Upper lobe of left lung (tissue), 6 donors: ENCODE measurements at regions not wholly inside any gene's neighbourhood (a gene's known extent, or its start where the extent isn't known, plus 50 kb on each side); places are given as distances from the start of the nearest gene placed in this dataset.

Experiments
- ATAC-seq, 2 donors: fragments of 200-7000 bp; cut with Tn5 transposase; one replicate each; pipeline ENCODE4 v1.9.1; 2022; ENCODE audit warnings: mild to moderate bottlenecking in 2 of 2, moderate library complexity in 2 of 2; ENCODE audit not compliant: low FRiP score in 2 of 2
- DNase-seq, 2 donors: peaks; one replicate each; pipeline ENCODE4 v3.0.0-alpha.2; 2019 to 2020
- H3K27ac ChIP-seq, 4 donors: fragments of 200-600 bp; sonication (generic); one replicate each; pipeline ENCODE4 v1.5.1; 2016 to 2019
- H3K27me3 ChIP-seq, 4 donors: fragments of 200-600 bp; sonication (generic); one replicate each; pipeline ENCODE4 v1.5.1; 2017 to 2019
- H3K36me3 ChIP-seq, 4 donors: fragments of 200-600 bp; sonication (generic); one replicate each; pipeline ENCODE4 v1.5.1; 2016 to 2019
- H3K4me1 ChIP-seq, 4 donors: fragments of 200-600 bp; sonication (generic); one replicate each; pipeline ENCODE4 v1.5.1; 2018 to 2019
- H3K4me3 ChIP-seq, 4 donors: fragments of 200-600 bp; sonication (generic); one replicate each; pipeline ENCODE4 v1.5.1; 2017 to 2019; ENCODE audit warnings: mild to moderate bottlenecking in 2 of 4, moderate library complexity in 1 of 4
- H3K9me3 ChIP-seq, 4 donors: fragments of 200-600 bp; sonication (generic); one replicate each; pipeline ENCODE4 v1.5.1; 2018 to 2019
- EP300 ChIP-seq, 4 donors: sonication (generic); formaldehyde crosslinking; IDR thresholded peaks; one replicate each; pipeline ENCODE4 v1.5.1; 2017; ENCODE audit warnings: antibody characterized with exemption in 4 of 4, control low read depth in 2 of 4
- POLR2A ChIP-seq, 4 donors: fragments of 450-650 bp; IDR thresholded peaks; one replicate each; pipeline ENCODE4 v1.5.1; 2016 to 2017; ENCODE audit warnings: antibody characterized with exemption in 4 of 4, mild to moderate bottlenecking in 2 of 4
- POLR2AphosphoS5 ChIP-seq, 2 donors: sonication (generic); formaldehyde crosslinking; IDR thresholded peaks; one replicate each; pipeline ENCODE4 v1.5.1; 2017; ENCODE audit warnings: antibody characterized with exemption in 2 of 2
- whole genome bisulfite sequencing, 2 donors: methylation state at CpG; one replicate each; pipeline ENCODE4 v1.1.5; 2017 to 2018; 5-methylcytosine and 5-hydroxymethylcytosine counted together
- TF ChIP-seq, protein P1 (sequence below), 6 experiments: fragments of 450-650 bp in 4 of 6; fragments of 200-600 bp in 2 of 6; sonication (generic) in 2 of 6; IDR thresholded peaks; one replicate each; pipeline ENCODE4 v1.5.1; 2016 to 2019; ENCODE audit warnings: antibody characterized with exemption in 6 of 6
- donor health status: DM: no; HTN: no; CAD: no; lungs with moderate emphysema.
- donor health status: DM: no; HTN: yes; CAD: no; lungs with severe emphysema.

DNA sequence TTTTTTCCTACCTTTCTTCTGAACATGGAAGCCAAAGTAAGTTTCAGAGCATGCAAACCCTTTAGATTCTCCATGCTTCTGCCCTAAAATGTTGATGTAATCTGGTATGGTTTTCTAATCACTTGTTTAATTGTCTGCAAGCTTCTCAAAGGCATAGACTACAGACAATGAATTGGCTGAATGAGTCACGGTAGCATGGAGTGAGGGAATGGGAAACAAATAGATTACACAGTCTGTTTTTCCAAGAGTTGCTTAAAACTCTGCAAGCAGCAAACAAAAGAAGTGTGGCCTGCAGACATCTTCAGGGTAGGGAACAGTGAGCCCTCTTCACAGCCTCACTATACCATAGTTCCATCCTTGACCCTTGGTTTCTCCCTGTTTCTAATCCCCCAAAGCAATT is 326.0 kb downstream of the BARHL2 start:
- Histone ChIP-seq H3K27ac (no peak overlapping the region), H3K9me3 (no peaks in the 10 kb centered on the region), H3K4me3 (no peak overlapping the region), H3K36me3 (no peaks in the 10 kb centered on the region), H3K4me1 (no peaks in the 10 kb centered on the region), H3K27me3 (no peaks in the 10 kb centered on the region)
- DNase-seq (no peak), ATAC-seq (no peak)
- WGBS, 2 donors: 81 to 90% methylated on average over 1 of the region's 1 CpG
- TF ChIP-seq POLR2AphosphoS5 (IDR thresholded peaks at IDR 0.05): no peak
- TF ChIP-seq, protein P1, sequence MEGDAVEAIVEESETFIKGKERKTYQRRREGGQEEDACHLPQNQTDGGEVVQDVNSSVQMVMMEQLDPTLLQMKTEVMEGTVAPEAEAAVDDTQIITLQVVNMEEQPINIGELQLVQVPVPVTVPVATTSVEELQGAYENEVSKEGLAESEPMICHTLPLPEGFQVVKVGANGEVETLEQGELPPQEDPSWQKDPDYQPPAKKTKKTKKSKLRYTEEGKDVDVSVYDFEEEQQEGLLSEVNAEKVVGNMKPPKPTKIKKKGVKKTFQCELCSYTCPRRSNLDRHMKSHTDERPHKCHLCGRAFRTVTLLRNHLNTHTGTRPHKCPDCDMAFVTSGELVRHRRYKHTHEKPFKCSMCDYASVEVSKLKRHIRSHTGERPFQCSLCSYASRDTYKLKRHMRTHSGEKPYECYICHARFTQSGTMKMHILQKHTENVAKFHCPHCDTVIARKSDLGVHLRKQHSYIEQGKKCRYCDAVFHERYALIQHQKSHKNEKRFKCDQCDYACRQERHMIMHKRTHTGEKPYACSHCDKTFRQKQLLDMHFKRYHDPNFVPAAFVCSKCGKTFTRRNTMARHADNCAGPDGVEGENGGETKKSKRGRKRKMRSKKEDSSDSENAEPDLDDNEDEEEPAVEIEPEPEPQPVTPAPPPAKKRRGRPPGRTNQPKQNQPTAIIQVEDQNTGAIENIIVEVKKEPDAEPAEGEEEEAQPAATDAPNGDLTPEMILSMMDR (IDR thresholded peaks at IDR 0.05): no peak
- no peak for TF ChIP-seq EP300 (IDR thresholded peaks at IDR 0.05)
- no peak for TF ChIP-seq POLR2A (IDR thresholded peaks at IDR 0.05)

DNA sequence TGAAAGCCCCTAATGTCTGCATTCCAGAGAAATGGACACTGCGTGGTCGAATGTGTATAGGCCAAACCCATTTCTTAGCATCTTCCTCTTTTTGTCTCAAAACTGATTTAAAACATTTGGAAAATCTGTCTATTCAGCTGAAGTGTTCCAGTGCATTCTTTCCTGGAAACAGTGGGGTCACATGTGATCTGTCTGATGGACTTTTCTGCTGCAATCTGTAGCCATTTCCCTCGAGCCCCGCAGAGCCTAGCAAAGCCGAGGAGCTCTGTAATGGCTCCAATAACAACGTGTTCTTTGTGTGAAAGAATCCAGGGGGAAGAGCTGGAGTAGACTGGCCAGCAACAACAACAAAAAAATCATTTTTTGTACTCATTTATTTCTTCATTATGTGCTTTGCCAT is 329.3 kb downstream of the BARHL2 start:
- Histone ChIP-seq H3K36me3 (no peaks in the 10 kb centered on the region), H3K4me3 (no peak overlapping the region), H3K9me3 (no peaks in the 10 kb centered on the region), H3K27ac (no peak overlapping the region), H3K27me3 (no peaks in the 10 kb centered on the region), H3K4me1 (no peaks in the 10 kb centered on the region)
- ATAC-seq (peak in 1 of 2 donors; percentile 46), DNase-seq (no peak)
- 73 to 76% methylated on average over 6 of the region's 6 CpGs for WGBS, 2 donors
- TF ChIP-seq EP300 (IDR thresholded peaks at IDR 0.05) (no peak), POLR2AphosphoS5 (IDR thresholded peaks at IDR 0.05) (no peak), POLR2A (IDR thresholded peaks at IDR 0.05) (no peak)
- TF ChIP-seq, protein P1 (IDR thresholded peaks at IDR 0.05): no peak

DNA sequence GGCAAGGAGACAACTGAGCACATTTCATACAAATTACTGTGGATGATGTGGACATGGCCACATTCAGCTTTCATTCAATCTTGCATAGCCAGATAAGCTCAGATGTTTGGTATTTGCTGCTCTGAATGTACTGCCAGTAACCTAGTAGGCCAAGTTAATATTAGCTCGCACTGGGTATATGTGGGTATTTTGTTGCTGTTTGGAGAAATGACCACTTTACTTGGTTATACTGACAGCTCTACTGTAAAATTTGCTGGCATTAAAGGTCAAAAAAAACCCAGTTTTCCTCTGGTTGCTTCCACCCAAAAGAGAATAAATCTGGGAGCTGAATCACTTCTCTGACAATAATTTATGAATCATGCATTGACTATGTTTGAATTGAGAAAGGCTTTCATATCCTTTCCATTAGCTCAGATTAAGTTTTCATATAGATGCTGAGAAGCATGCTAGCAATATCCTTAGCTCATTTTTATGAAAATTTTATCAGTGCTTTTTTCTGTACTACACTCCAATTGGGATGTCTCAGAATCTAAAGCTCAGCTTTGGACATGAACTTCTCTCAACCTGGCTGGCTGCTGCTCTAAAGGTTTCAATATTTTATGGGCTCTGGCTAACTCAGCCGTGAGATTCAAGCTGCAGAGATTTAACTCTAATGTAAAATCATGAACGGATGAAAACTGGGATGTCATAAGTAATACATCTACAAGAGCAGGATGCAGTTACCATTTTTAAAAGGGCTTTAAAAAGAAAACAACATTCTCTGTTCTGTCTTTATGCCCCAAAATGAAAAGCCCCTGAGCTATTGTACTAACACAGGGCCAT is 330.0 kb downstream of the BARHL2 start:
- DNase-seq: no peak
- WGBS, 2 donors: 84 to 91% methylated on average over 3 of the region's 3 CpGs
- Histone ChIP-seq H3K27me3 (no peaks in the 10 kb centered on the region), H3K27ac (no peak overlapping the region), H3K9me3 (no peaks in the 10 kb centered on the region), H3K4me1 (no peaks in the 10 kb centered on the region), H3K4me3 (no peak overlapping the region), H3K36me3 (no peaks in the 10 kb centered on the region)
- no peak for ATAC-seq
- TF ChIP-seq POLR2AphosphoS5 (IDR thresholded peaks at IDR 0.05) (no peak), POLR2A (IDR thresholded peaks at IDR 0.05) (no peak), EP300 (IDR thresholded peaks at IDR 0.05) (no peak)
- TF ChIP-seq, protein P1 (IDR thresholded peaks at IDR 0.05): no peak

DNA sequence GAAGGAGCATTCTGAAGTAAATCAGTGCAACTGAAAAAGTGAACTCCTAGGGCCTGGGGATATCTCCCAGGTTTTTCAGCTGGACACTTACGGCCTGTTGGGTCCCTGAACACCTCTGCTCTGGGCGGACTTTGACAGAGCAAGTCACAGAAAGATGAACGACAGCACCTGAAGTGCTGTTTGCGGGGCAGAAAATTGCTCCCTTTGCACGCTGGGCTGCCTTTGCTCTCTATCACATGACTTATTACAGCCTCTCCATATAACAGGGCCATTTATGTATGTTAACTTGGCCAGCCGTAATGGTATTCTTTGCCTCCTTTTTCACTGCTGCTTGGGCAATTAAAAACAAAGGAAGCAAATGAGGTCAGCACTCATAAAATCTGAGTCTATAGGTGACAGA is 332.9 kb downstream of the BARHL2 start:
- TF ChIP-seq POLR2A (IDR thresholded peaks at IDR 0.05) (no peak), POLR2AphosphoS5 (IDR thresholded peaks at IDR 0.05) (no peak), EP300 (IDR thresholded peaks at IDR 0.05) (no peak)
- TF ChIP-seq, protein P1 (IDR thresholded peaks at IDR 0.05): no peak
- Histone ChIP-seq H3K27ac (no peak overlapping the region), H3K27me3 (no peaks in the 10 kb centered on the region), H3K4me3 (no peak overlapping the region), H3K9me3 (no peaks in the 10 kb centered on the region), H3K4me1 (no peaks in the 10 kb centered on the region), H3K36me3 (no peaks in the 10 kb centered on the region)
- 81 to 82% methylated on average over 6 of the region's 6 CpGs for WGBS, 2 donors
- no peak for DNase-seq
- ATAC-seq: no peak

DNA sequence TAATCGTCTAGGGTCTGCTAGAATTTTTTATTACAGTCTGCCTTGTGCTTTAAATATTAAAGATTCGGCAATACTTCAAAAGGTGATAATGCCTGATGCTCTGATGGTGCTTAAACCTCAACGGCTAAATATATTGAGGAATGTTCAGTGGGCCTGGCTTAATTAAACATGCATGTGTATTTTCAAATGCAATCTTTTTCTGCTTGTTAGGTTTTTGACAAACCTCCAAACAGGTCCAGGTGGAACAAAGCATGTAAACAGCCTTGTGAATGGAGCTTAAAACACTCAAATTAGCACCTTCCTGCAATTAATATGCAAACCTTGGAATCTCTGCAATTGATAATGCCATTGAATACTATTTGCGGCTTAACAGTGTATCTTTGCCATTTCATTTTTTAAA is 334.9 kb downstream of the BARHL2 start:
- no peaks in the 10 kb centered on the region for H3K9me3 ChIP-seq
- no peaks in the 10 kb centered on the region for H3K4me1 ChIP-seq
- WGBS, 2 donors: 79 to 82% methylated on average over 4 of the region's 4 CpGs
- no peak overlapping the region for H3K4me3 ChIP-seq
- no peak for DNase-seq
- TF ChIP-seq, protein P1 (IDR thresholded peaks at IDR 0.05): no peak
- TF ChIP-seq POLR2AphosphoS5 (IDR thresholded peaks at IDR 0.05) (no peak), EP300 (IDR thresholded peaks at IDR 0.05) (no peak), POLR2A (IDR thresholded peaks at IDR 0.05) (no peak)
- no peak for ATAC-seq
- no peak overlapping the region for H3K27ac ChIP-seq
- no peaks in the 10 kb centered on the region for H3K36me3 ChIP-seq
- H3K27me3 ChIP-seq: no peaks in the 10 kb centered on the region
